Testis (tissue), 2 donors: ENCODE measurements at regions not wholly inside any gene's neighbourhood (a gene's known extent, or its start where the extent isn't known, plus 50 kb on each side); places are given as distances from the start of the nearest gene placed in this dataset.

Experiments
- DNase-seq: peaks from one replicate; pipeline ENCODE4 v3.0.0-alpha.2; 2019
- H3K27ac ChIP-seq, 2 donors: fragments of 200-600 bp; sonication (generic); one replicate each; pipeline ENCODE4 v1.5.1; 2019
- H3K27me3 ChIP-seq: fragments of 200-600 bp; sonication (generic); one replicate; pipeline ENCODE4 v1.5.1; 2019
- H3K36me3 ChIP-seq: fragments of 200-600 bp; sonication (generic); one replicate; pipeline ENCODE4 v1.5.1; 2017; ENCODE audit warnings: low read depth; ENCODE audit errors: missing control alignments
- H3K4me1 ChIP-seq: fragments of 200-600 bp; sonication (generic); one replicate; pipeline ENCODE4 v1.5.1; 2019
- H3K4me3 ChIP-seq, 2 donors: fragments of 200-600 bp; sonication (generic); one replicate each; pipeline ENCODE4 v1.5.1; 2017 to 2019
- H3K9me3 ChIP-seq: fragments of 200-600 bp; sonication (generic); one replicate; pipeline ENCODE4 v1.5.1; 2017
- CTCF ChIP-seq, 3 experiments: fragments of 450-650 bp in 2 of 3; fragments of 200-600 bp in 1 of 3; sonication (generic) in 1 of 3; IDR thresholded peaks; one replicate each; pipeline ENCODE4 v1.5.1; 2016 to 2019; ENCODE audit warnings: antibody characterized with exemption in 3 of 3, mild to moderate bottlenecking in 2 of 3, moderate library complexity in 1 of 3
- POLR2A ChIP-seq: fragments of 450-650 bp; IDR thresholded peaks from one replicate; pipeline ENCODE4 v1.6.1; 2017; ENCODE audit warnings: antibody characterized with exemption, mild to moderate bottlenecking, moderate library complexity
- WGBS, 2 donors: methylation state at CpG; one replicate each; pipeline ENCODE4 v1.1.5; 2018; 5-methylcytosine and 5-hydroxymethylcytosine counted together
- intact Hi-C: fragments of 100-400 bp; cut with DNase I; formaldehyde crosslinking; loops from one replicate; pipeline ENCODE4 v1.15.1; 2023; ENCODE audit warnings: low total_unique reads

- no peaks in the 10 kb centered on the region for H3K9me3 ChIP-seq
- H3K27me3 ChIP-seq, result no peaks in the 10 kb centered on the region
- intact Hi-C loops, result no loop called here
- TF ChIP-seq POLR2A (no peak), CTCF (IDR thresholded peaks at IDR 0.05) (no peak)
- WGBS, 2 donors, result 1 to 7% methylated on average over 22 to 36 of the region's 36 CpGs
- peak overlapping the region; percentile 16 to 47 for H3K4me3 ChIP-seq
- H3K36me3 ChIP-seq, result no peaks in the 10 kb centered on the region
- peak; percentile 30 for DNase-seq
- no peaks in the 10 kb centered on the region for H3K4me1 ChIP-seq
- no peak overlapping the region for H3K27ac ChIP-seq
These were observed 353.3 kb upstream of the SUCLG2 start for GRCh38 chr3:68007621-68008226.

- Histone ChIP-seq H3K27me3 (no peaks in the 10 kb centered on the region), H3K27ac (no peak overlapping the region), H3K36me3 (no peaks in the 10 kb centered on the region), H3K4me1 (no peaks in the 10 kb centered on the region), H3K9me3 (no peaks in the 10 kb centered on the region), H3K4me3 (no peak overlapping the region)
- intact Hi-C loops, result no loop called here
- DNase-seq, result no peak
- TF ChIP-seq CTCF (IDR thresholded peaks at IDR 0.05), result no peak
- no peak for TF ChIP-seq POLR2A
These were observed 352.2 kb upstream of the SUCLG2 start for GRCh38 chr3:68006646-68007045.

- Histone ChIP-seq H3K27me3 (no peaks in the 10 kb centered on the region), H3K27ac (no peak overlapping the region), H3K9me3 (no peaks in the 10 kb centered on the region), H3K36me3 (no peaks in the 10 kb centered on the region), H3K4me3 (no peak overlapping the region), H3K4me1 (no peaks in the 10 kb centered on the region)
- 44 to 55% methylated on average over 7 of the region's 7 CpGs for WGBS, 2 donors
- DNase-seq, result no peak
- intact Hi-C loops, result no loop called here
- TF ChIP-seq POLR2A, result no peak
- TF ChIP-seq CTCF (IDR thresholded peaks at IDR 0.05), result no peak
These were observed 349.7 kb upstream of the SUCLG2 start for GRCh38 chr3:68004091-68004490.

GRCh38 chr3:67998281-67998680 lies 343.9 kb upstream of the SUCLG2 start:
- intact Hi-C loops, result no loop called here
- Histone ChIP-seq H3K27ac (no peak overlapping the region), H3K36me3 (no peaks in the 10 kb centered on the region), H3K4me1 (no peaks in the 10 kb centered on the region), H3K27me3 (no peaks in the 10 kb centered on the region), H3K4me3 (no peak overlapping the region), H3K9me3 (no peaks in the 10 kb centered on the region)
- 29 to 57% methylated on average over 1 of the region's 1 CpG for WGBS, 2 donors
- TF ChIP-seq CTCF (IDR thresholded peaks at IDR 0.05) (no peak), POLR2A (no peak)
- DNase-seq, result no peak

- 53 to 57% methylated on average over 3 of the region's 3 CpGs for WGBS, 2 donors
- no peaks in the 10 kb centered on the region for H3K27me3 ChIP-seq
These were observed 340.8 kb upstream of the SUCLG2 start for GRCh38 chr3:67995206-67995605.

More at GRCh38 chr3:67995206-67995605, 340.8 kb upstream of the SUCLG2 start:
- H3K36me3 ChIP-seq, result no peaks in the 10 kb centered on the region
- no peaks in the 10 kb centered on the region for H3K4me1 ChIP-seq
- H3K27ac ChIP-seq, result no peak overlapping the region
- intact Hi-C loops, result no loop called here
- no peak for DNase-seq
- no peak for TF ChIP-seq CTCF (IDR thresholded peaks at IDR 0.05)
- no peak for TF ChIP-seq POLR2A
- H3K4me3 ChIP-seq, result no peak overlapping the region
- no peaks in the 10 kb centered on the region for H3K9me3 ChIP-seq
